T-cell (primary cell): ENCODE measurements at regions not wholly inside any gene's neighbourhood (a gene's known extent, or its start where the extent isn't known, plus 50 kb on each side); places are given as distances from the start of the nearest gene placed in this dataset.
A peak's percentile ranks its signal among the peaks of the same experiment; 100 is the strongest.

Experiments used
- ATAC-seq, 4 experiments: fragments of 200-7000 bp in 3 of 4; fragments of 150-1000 bp in 1 of 4; cut with Tn5 transposase; replicated peaks in 1 of 4; 1 replicate in 3 of 4; 2 replicates in 1 of 4; pipeline ENCODE4 v1.10.0; 2021; ENCODE audit warnings: moderate library complexity in 3 of 4, mild to moderate bottlenecking in 2 of 4, moderate number of reproducible peaks in 1 of 4
- CTCF ChIA-PET, 2 donors: fragments of 300-600 bp; sonication (Branson Sonifier 250); formaldehyde crosslinking; loops; one replicate each; lab custom pipeline; 2022; ENCODE audit warnings: antibody characterized with exemption in 2 of 2; lab: Charles Lee
- POLR2A ChIA-PET, 2 donors: fragments of 300-600 bp; sonication (Branson Sonifier 250); formaldehyde crosslinking; loops; one replicate each; lab custom pipeline; 2022; ENCODE audit warnings: antibody characterized with exemption in 2 of 2; lab: Charles Lee
- DNase-seq, 35 experiments: peaks; one replicate each; pipeline versions ENCODE4 v3.0.0 to v3.0.0-alpha.2; 2013 to 2023
- H3K27ac ChIP-seq: one replicate; pipeline ENCODE4 v1.5.1; 2013; ENCODE audit warnings: low read length
- H3K27me3 ChIP-seq, 2 experiments: replicated peaks in 1 of 2; 1 replicate in 1 of 2; 2 replicates in 1 of 2; pipeline versions ENCODE4 v1.6.1 to v1.7.0; 2013; ENCODE audit warnings: low read length in 1 of 2, mixed read lengths in 1 of 2; ENCODE audit not compliant: control insufficient read depth in 2 of 2, insufficient read depth in 2 of 2; ENCODE audit errors: extremely low read depth in 1 of 2
- H3K36me3 ChIP-seq, 2 donors: 1 replicate in 1 of 2; 2 replicates in 1 of 2; pipeline versions ENCODE4 v1.6.1 to v1.7.0; 2013; ENCODE audit warnings: low read length in 1 of 2; ENCODE audit not compliant: control insufficient read depth in 2 of 2, insufficient read depth in 1 of 2; ENCODE audit errors: extremely low read depth in 1 of 2
- H3K4me1 ChIP-seq, 2 experiments: 1 replicate in 1 of 2; 2 replicates in 1 of 2; pipeline versions ENCODE4 v1.6.1 to v1.7.0; 2013; ENCODE audit warnings: low read length in 2 of 2, mixed read lengths in 1 of 2; ENCODE audit not compliant: insufficient read depth in 2 of 2, control insufficient read depth in 1 of 2; ENCODE audit errors: extremely low read depth in 1 of 2
- H3K4me3 ChIP-seq, 2 donors: 1 replicate in 1 of 2; 2 replicates in 1 of 2; pipeline versions ENCODE4 v1.5.1 to v1.7.0; 2013; ENCODE audit warnings: mild to moderate bottlenecking in 2 of 2, low read length in 1 of 2, moderate library complexity in 1 of 2; ENCODE audit not compliant: control insufficient read depth in 1 of 2; ENCODE audit errors: extremely low read depth in 1 of 2
- H3K9me3 ChIP-seq: 2 replicates; pipeline ENCODE4 v1.7.0; 2013
- H3K27ac Mint-ChIP-seq, 2 donors: one replicate each; pipeline ENCODE4 v1.8.0; 2020 to 2021; ENCODE audit warnings: mild to moderate bottlenecking in 2 of 2, mixed read lengths in 2 of 2
- H3K27me3 Mint-ChIP-seq, 2 donors: one replicate each; pipeline ENCODE4 v1.8.0; 2021 to 2022; ENCODE audit warnings: mixed read lengths in 2 of 2
- H3K36me3 Mint-ChIP-seq: one replicate; pipeline ENCODE4 v1.8.0; 2021; ENCODE audit warnings: mixed read lengths
- H3K4me1 Mint-ChIP-seq, 3 donors: one replicate each; pipeline ENCODE4 v1.8.0; 2020 to 2022; ENCODE audit warnings: mixed read lengths in 3 of 3, mild to moderate bottlenecking in 1 of 3
- H3K4me3 Mint-ChIP-seq, 3 donors: one replicate each; pipeline ENCODE4 v1.8.0; 2020 to 2022; ENCODE audit warnings: mild to moderate bottlenecking in 3 of 3, mixed read lengths in 3 of 3, moderate library complexity in 3 of 3
- H3K9me3 Mint-ChIP-seq, 3 donors: one replicate each; pipeline ENCODE4 v1.8.0; 2020 to 2022; ENCODE audit warnings: mixed read lengths in 3 of 3
- WGBS: methylation state at CpG from one replicate; pipeline ENCODE4 v1.1.5; 2013; ENCODE audit warnings: missing lambda C conversion rate; ENCODE audit not compliant: insufficient coverage; 5-methylcytosine and 5-hydroxymethylcytosine counted together

GRCh38 chr2:163341426-163341825 lies 394.4 kb downstream of the FIGN start:
- ChIA-PET CTCF (interaction anchor here in 1 of 2 donors (0.7 kb wide), 1 partner anchor 1104 kb away, joined by 3 read pairs; no protein-coding TSS in a partner anchor), POLR2A (no interaction called here)
- WGBS = 0% methylated on average over 1 of the region's 2 CpGs
- no peak overlapping the region for H3K4me3 Mint-ChIP-seq
- H3K4me1 Mint-ChIP-seq = no peaks in the 10 kb centered on the region
- H3K27ac Mint-ChIP-seq = peak overlapping the region in 1 of 2 donors; percentile 10
- no peak overlapping the region for H3K27ac ChIP-seq
- H3K9me3 ChIP-seq = no peaks in the 10 kb centered on the region
- DNase-seq = no peak
- no peaks in the 10 kb centered on the region for H3K27me3 ChIP-seq
- H3K36me3 Mint-ChIP-seq = no peaks in the 10 kb centered on the region
- no peak overlapping the region for H3K4me3 ChIP-seq
- H3K36me3 ChIP-seq = no peaks in the 10 kb centered on the region
- no peaks in the 10 kb centered on the region for H3K27me3 Mint-ChIP-seq
- no peak for ATAC-seq
- no peaks in the 10 kb centered on the region for H3K4me1 ChIP-seq
- H3K9me3 Mint-ChIP-seq = peaks cover 0 to 6% (median 4%) of the 10 kb centered on the region in 3 donors

GRCh38 chr2:163338270-163338669 lies 397.5 kb downstream of the FIGN start:
- no peaks in the 10 kb centered on the region for H3K4me1 Mint-ChIP-seq
- ATAC-seq = no peak
- 63% methylated on average over 1 of the region's 3 CpGs for WGBS
- DNase-seq = no peak
- no peaks in the 10 kb centered on the region for H3K36me3 Mint-ChIP-seq
- no peaks in the 10 kb centered on the region for H3K27me3 Mint-ChIP-seq
- Histone ChIP-seq H3K27me3 (no peaks in the 10 kb centered on the region), H3K9me3 (no peaks in the 10 kb centered on the region), H3K4me3 (no peak overlapping the region), H3K27ac (no peak overlapping the region), H3K4me1 (no peaks in the 10 kb centered on the region), H3K36me3 (no peaks in the 10 kb centered on the region)
- CTCF ChIA-PET = no interaction called here
- H3K4me3 Mint-ChIP-seq = no peak overlapping the region
- H3K9me3 Mint-ChIP-seq = peaks cover 0 to 10% (median 7%) of the 10 kb centered on the region in 3 donors
- POLR2A ChIA-PET = no interaction called here
- no peak overlapping the region for H3K27ac Mint-ChIP-seq

GRCh38 chr2:163324677-163325076 lies 411.1 kb downstream of the FIGN start:
- Mint-ChIP-seq H3K27me3 (no peaks in the 10 kb centered on the region), H3K9me3 (no peaks in the 10 kb centered on the region), H3K4me1 (no peaks in the 10 kb centered on the region), H3K36me3 (no peaks in the 10 kb centered on the region), H3K27ac (no peak overlapping the region), H3K4me3 (no peak overlapping the region)
- WGBS = no CpG with 5 or more reads among the region's 2 CpGs
- DNase-seq (no peak), ATAC-seq (no peak)
- Histone ChIP-seq H3K36me3 (no peaks in the 10 kb centered on the region), H3K27ac (no peak overlapping the region), H3K4me1 (no peaks in the 10 kb centered on the region), H3K4me3 (no peak overlapping the region), H3K9me3 (no peaks in the 10 kb centered on the region), H3K27me3 (no peaks in the 10 kb centered on the region)
- ChIA-PET CTCF (no interaction called here), POLR2A (no interaction called here)

- no peak overlapping the region for H3K27ac ChIP-seq
- ChIA-PET POLR2A (no interaction called here), CTCF (no interaction called here)
- no peaks in the 10 kb centered on the region for H3K36me3 Mint-ChIP-seq
- DNase-seq = no peak
- no peaks in the 10 kb centered on the region for H3K4me1 Mint-ChIP-seq
- peaks cover 6 to 8% (median 7%) of the 10 kb centered on the region in 3 donors for H3K9me3 Mint-ChIP-seq
- H3K4me3 Mint-ChIP-seq = no peak overlapping the region
- no peaks in the 10 kb centered on the region for H3K27me3 Mint-ChIP-seq
- ATAC-seq = no peak
- H3K27ac Mint-ChIP-seq = no peak overlapping the region
- no peak overlapping the region for H3K4me3 ChIP-seq
- H3K9me3 ChIP-seq = no peaks in the 10 kb centered on the region
- WGBS = no CpG with 5 or more reads among the region's 2 CpGs
- no peaks in the 10 kb centered on the region for H3K27me3 ChIP-seq
- H3K4me1 ChIP-seq = no peaks in the 10 kb centered on the region
- H3K36me3 ChIP-seq = no peaks in the 10 kb centered on the region
These were observed 416.8 kb downstream of the FIGN start for GRCh38 chr2:163319006-163319405.

GRCh38 chr2:163314712-163315111 lies 421.1 kb downstream of the FIGN start:
- no peaks in the 10 kb centered on the region for H3K36me3 ChIP-seq
- no peak for ATAC-seq
- H3K4me1 ChIP-seq = no peaks in the 10 kb centered on the region
- POLR2A ChIA-PET = no interaction called here
- Mint-ChIP-seq H3K4me3 (no peak overlapping the region), H3K4me1 (no peaks in the 10 kb centered on the region), H3K36me3 (no peaks in the 10 kb centered on the region), H3K9me3 (peaks cover 6 to 8% (median 7%) of the 10 kb centered on the region in 3 donors), H3K27ac (no peak overlapping the region), H3K27me3 (no peaks in the 10 kb centered on the region)
- H3K27me3 ChIP-seq = no peaks in the 10 kb centered on the region
- H3K4me3 ChIP-seq = no peak overlapping the region
- DNase-seq = no peak
- no CpG with 5 or more reads among the region's 2 CpGs for WGBS
- CTCF ChIA-PET = no interaction called here
- H3K27ac ChIP-seq = no peak overlapping the region
- H3K9me3 ChIP-seq = no peaks in the 10 kb centered on the region

GRCh38 chr2:163312713-163313112 lies 423.1 kb downstream of the FIGN start:
- no peak for ATAC-seq
- WGBS = no CpG with 5 or more reads among the region's 1 CpG

GRCh38 chr2:163306647-163307046 lies 429.2 kb downstream of the FIGN start:
- H3K9me3 Mint-ChIP-seq = peaks cover 7 to 9% (median 9%) of the 10 kb centered on the region in 3 donors
- no peak for ATAC-seq
- Histone ChIP-seq H3K4me3 (no peak overlapping the region), H3K36me3 (no peaks in the 10 kb centered on the region), H3K4me1 (no peaks in the 10 kb centered on the region), H3K27me3 (no peaks in the 10 kb centered on the region), H3K9me3 (no peaks in the 10 kb centered on the region), H3K27ac (no peak overlapping the region)
- no peaks in the 10 kb centered on the region for H3K36me3 Mint-ChIP-seq
- H3K27ac Mint-ChIP-seq = no peak overlapping the region
- H3K4me3 Mint-ChIP-seq = no peak overlapping the region
- ChIA-PET CTCF (no interaction called here), POLR2A (no interaction called here)
- no peak for DNase-seq
- WGBS = 69% methylated on average over 4 of the region's 4 CpGs
- H3K4me1 Mint-ChIP-seq = no peaks in the 10 kb centered on the region
- H3K27me3 Mint-ChIP-seq = no peaks in the 10 kb centered on the region

More at GRCh38 chr2:163312713-163313112, 423.1 kb downstream of the FIGN start:
- Histone ChIP-seq H3K36me3 (no peaks in the 10 kb centered on the region), H3K27me3 (no peaks in the 10 kb centered on the region), H3K4me3 (no peak overlapping the region), H3K27ac (no peak overlapping the region), H3K4me1 (no peaks in the 10 kb centered on the region), H3K9me3 (no peaks in the 10 kb centered on the region)
- Mint-ChIP-seq H3K27ac (no peak overlapping the region), H3K4me3 (no peak overlapping the region), H3K9me3 (no peaks in the 10 kb centered on the region), H3K36me3 (no peaks in the 10 kb centered on the region), H3K27me3 (no peaks in the 10 kb centered on the region), H3K4me1 (no peaks in the 10 kb centered on the region)
- CTCF ChIA-PET = no interaction called here
- no peak for DNase-seq
- POLR2A ChIA-PET = interaction anchor here in 1 of 2 donors (0.6 kb wide), 1 partner anchor 11 kb away, joined by 3 read pairs; no protein-coding TSS in a partner anchor
